ENCODE measurements at regions not wholly inside any gene's neighbourhood (a gene's known extent, or its start where the extent isn't known, plus 50 kb on each side); places are given as distances from the start of the nearest gene placed in this dataset.

GRCh38 chr3:180278583-180279188 is 241.9 kb upstream of the PEX5L start:
- intact Hi-C loops (cut with micrococcal nuclease), result no loop called here
- ATAC-seq (no peak), DNase-seq (no peak)

- intact Hi-C loops (cut with micrococcal nuclease), result no loop called here
- no peak for ATAC-seq
- DNase-seq, result no peak
Observed at GRCh38 chr3:180280555-180280954, 243.8 kb upstream of the PEX5L start.

GRCh38 chr3:180282386-180282785 is 245.6 kb upstream of the PEX5L start:
- ATAC-seq (no peak), DNase-seq (no peak)
- intact Hi-C loops (cut with micrococcal nuclease), result no loop called here

GRCh38 chr3:180283251-180283650 is 246.5 kb upstream of the PEX5L start:
- DNase-seq, result no peak
- no peak for ATAC-seq
- intact Hi-C loops (cut with micrococcal nuclease), result no loop called here

- no peak for DNase-seq
- ATAC-seq, result no peak
- intact Hi-C loops (cut with micrococcal nuclease), result no loop called here
Observed at GRCh38 chr3:180284331-180285110, 247.8 kb upstream of the PEX5L start.

GRCh38 chr3:180287703-180288102 is 251.0 kb upstream of the PEX5L start:
- no peak for ATAC-seq
- intact Hi-C loops (cut with micrococcal nuclease), result no loop called here
- DNase-seq, result no peak

GRCh38 chr3:180288816-180289215 is 252.1 kb upstream of the PEX5L start:
- intact Hi-C loops (cut with micrococcal nuclease), result no loop called here
- DNase-seq (no peak), ATAC-seq (no peak)

GRCh38 chr3:180290300-180290699 is 253.6 kb upstream of the PEX5L start:
- intact Hi-C loops (cut with micrococcal nuclease), result no loop called here
- DNase-seq (no peak), ATAC-seq (no peak)

GRCh38 chr3:180294282-180295027 is 257.7 kb upstream of the PEX5L start:
- intact Hi-C loops (cut with micrococcal nuclease), result no loop called here
- no peak for DNase-seq
- no peak for ATAC-seq

- intact Hi-C loops (cut with micrococcal nuclease), result no loop called here
- DNase-seq (no peak), ATAC-seq (no peak)
Observed at GRCh38 chr3:180295811-180296210, 259.1 kb upstream of the PEX5L start.

GRCh38 chr3:180296971-180297370 is 260.2 kb upstream of the PEX5L start:
- intact Hi-C loops (cut with micrococcal nuclease), result no loop called here
- no peak for ATAC-seq
- DNase-seq, result no peak

GRCh38 chr3:180306155-180306554 is 269.4 kb upstream of the PEX5L start:
- ATAC-seq (no peak), DNase-seq (no peak)
- intact Hi-C loops (cut with micrococcal nuclease), result no loop called here

GRCh38 chr3:180306691-180307090 is 270.0 kb upstream of the PEX5L start:
- intact Hi-C loops (cut with micrococcal nuclease), result no loop called here
- DNase-seq, result no peak
- no peak for ATAC-seq

- DNase-seq, result no peak
- intact Hi-C loops (cut with micrococcal nuclease), result no loop called here
- no peak for ATAC-seq
Observed at GRCh38 chr3:180311242-180311641, 274.5 kb upstream of the PEX5L start.

- ATAC-seq, result no peak
- no peak for DNase-seq
- intact Hi-C loops (cut with micrococcal nuclease), result no loop called here
Observed at GRCh38 chr3:180316321-180316720, 279.6 kb upstream of the PEX5L start.

GRCh38 chr3:180319461-180319860 is 282.5 kb upstream of the TTC14 start:
- intact Hi-C loops (cut with micrococcal nuclease), result no loop called here
- ATAC-seq, result no peak
- no peak for DNase-seq

- DNase-seq, result no peak
- ATAC-seq, result no peak
- intact Hi-C loops (cut with micrococcal nuclease), result no loop called here
Observed at GRCh38 chr3:180320631-180321030, 281.3 kb upstream of the TTC14 start.

GRCh38 chr3:180321534-180321933 is 280.4 kb upstream of the TTC14 start:
- intact Hi-C loops (cut with micrococcal nuclease), result no loop called here
- DNase-seq (no peak), ATAC-seq (no peak)

- DNase-seq, result no peak
- intact Hi-C loops (cut with micrococcal nuclease), result no loop called here
Observed at GRCh38 chr3:180322829-180323228, 279.1 kb upstream of the TTC14 start.

GRCh38 chr3:180324791-180325190 is 277.2 kb upstream of the TTC14 start:
- intact Hi-C loops (cut with micrococcal nuclease), result no loop called here
- DNase-seq, result peak; percentile 24

More at GRCh38 chr3:180322829-180323228, 279.1 kb upstream of the TTC14 start:
- no peak for ATAC-seq

More at GRCh38 chr3:180324791-180325190, 277.2 kb upstream of the TTC14 start:
- no peak for ATAC-seq

Measured in left ventricle myocardium superior (tissue), 1 donor.